GM10266 (cell line): ENCODE measurements at regions not wholly inside any gene's neighbourhood (a gene's known extent, or its start where the extent isn't known, plus 50 kb on each side); places are given as distances from the start of the nearest gene placed in this dataset.

Experiments
- DNase-seq: peaks from one replicate; pipeline ENCODE4 v3.0.0; 2012; ENCODE audit errors: extremely low spot score
- CTCF ChIP-seq: IDR thresholded peaks from 2 replicates; pipeline ENCODE4 v1.5.1; 2012; ENCODE audit warnings: mild to moderate bottlenecking, low read depth; ENCODE audit not compliant: control insufficient read depth, insufficient read depth; ENCODE audit errors: missing control alignments

GRCh38 chr2:144847347-144848080 lies 327.6 kb upstream of the ZEB2 start:
- DNase-seq, result no peak

GRCh38 chr2:144836635-144837350 lies 316.9 kb upstream of the ZEB2 start:
- TF ChIP-seq CTCF, result no peak
- no peak for DNase-seq

More at GRCh38 chr2:144847347-144848080, 327.6 kb upstream of the ZEB2 start:
- TF ChIP-seq CTCF, result no peak

GRCh38 chr2:144835634-144836350 lies 315.9 kb upstream of the ZEB2 start:
- DNase-seq, result no peak
- TF ChIP-seq CTCF, result no peak

GRCh38 chr2:144834998-144835633 lies 315.2 kb upstream of the ZEB2 start:
- no peak for TF ChIP-seq CTCF
- DNase-seq, result no peak

- TF ChIP-seq CTCF, result no peak
- no peak for DNase-seq
These were observed 314.4 kb upstream of the ZEB2 start for GRCh38 chr2:144834363-144834762.

- no peak for TF ChIP-seq CTCF
- DNase-seq, result no peak
These were observed 313.2 kb upstream of the ZEB2 start for GRCh38 chr2:144833075-144833637.
